ENCODE measurements at regions not wholly inside any gene's neighbourhood (a gene's known extent, or its start where the extent isn't known, plus 50 kb on each side); places are given as distances from the start of the nearest gene placed in this dataset.

DNA sequence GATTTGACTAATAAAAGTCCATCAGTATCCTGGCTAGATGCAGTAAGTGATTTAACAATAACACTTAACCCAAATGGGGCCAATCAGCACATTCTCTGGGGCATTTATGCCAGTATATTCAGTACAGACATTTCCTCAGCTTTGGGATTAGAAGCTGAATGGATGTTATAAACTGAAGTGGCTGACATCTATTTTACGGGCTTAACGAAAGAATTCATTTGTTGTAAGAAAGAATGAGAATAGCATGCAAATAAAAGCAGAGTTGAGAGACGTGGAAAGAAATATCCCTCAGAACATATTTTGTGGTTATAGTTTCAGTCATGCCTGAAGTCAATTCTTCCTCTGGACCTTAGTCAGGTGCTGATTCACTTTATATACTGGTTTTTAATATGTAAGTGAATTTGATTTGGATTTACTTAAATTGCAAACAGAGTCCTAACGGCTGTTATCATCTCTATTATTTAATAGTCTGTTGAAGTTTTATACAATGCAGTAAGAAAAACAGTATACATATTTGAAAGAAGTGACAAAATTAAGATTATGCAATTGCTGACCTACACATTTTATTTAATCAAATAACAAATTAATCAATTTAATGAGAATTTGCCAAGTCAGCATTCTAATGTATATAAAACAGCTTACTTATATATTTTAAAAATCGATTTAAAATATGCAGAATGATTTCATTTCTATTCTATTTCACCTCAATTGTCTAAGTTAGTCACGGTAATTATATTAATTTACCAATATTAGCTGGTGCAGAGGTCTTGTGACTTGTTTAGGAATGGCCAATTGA lies 513.9 kb upstream of the CADM2 start:
- no peak for TF ChIP-seq RFX5 (IDR thresholded peaks at IDR 0.05; ENCODE audit: low read length)
- no peak for TF ChIP-seq EP300 (IDR thresholded peaks at IDR 0.05; ENCODE audit: borderline replicate concordance in 1 of 2, low read depth in 1 of 2, low read length in 1 of 2)
- TF ChIP-seq, protein P1, sequence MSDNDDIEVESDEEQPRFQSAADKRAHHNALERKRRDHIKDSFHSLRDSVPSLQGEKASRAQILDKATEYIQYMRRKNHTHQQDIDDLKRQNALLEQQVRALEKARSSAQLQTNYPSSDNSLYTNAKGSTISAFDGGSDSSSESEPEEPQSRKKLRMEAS (IDR thresholded peaks at IDR 0.05; ENCODE audit: low read depth), result no peak
- TF ChIP-seq, protein P2, sequence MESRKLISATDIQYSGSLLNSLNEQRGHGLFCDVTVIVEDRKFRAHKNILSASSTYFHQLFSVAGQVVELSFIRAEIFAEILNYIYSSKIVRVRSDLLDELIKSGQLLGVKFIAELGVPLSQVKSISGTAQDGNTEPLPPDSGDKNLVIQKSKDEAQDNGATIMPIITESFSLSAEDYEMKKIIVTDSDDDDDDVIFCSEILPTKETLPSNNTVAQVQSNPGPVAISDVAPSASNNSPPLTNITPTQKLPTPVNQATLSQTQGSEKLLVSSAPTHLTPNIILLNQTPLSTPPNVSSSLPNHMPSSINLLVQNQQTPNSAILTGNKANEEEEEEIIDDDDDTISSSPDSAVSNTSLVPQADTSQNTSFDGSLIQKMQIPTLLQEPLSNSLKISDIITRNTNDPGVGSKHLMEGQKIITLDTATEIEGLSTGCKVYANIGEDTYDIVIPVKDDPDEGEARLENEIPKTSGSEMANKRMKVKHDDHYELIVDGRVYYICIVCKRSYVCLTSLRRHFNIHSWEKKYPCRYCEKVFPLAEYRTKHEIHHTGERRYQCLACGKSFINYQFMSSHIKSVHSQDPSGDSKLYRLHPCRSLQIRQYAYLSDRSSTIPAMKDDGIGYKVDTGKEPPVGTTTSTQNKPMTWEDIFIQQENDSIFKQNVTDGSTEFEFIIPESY (IDR thresholded peaks at IDR 0.05; ENCODE audit: borderline replicate concordance, low read depth), result no peak
- TF ChIP-seq FOXM1 (IDR thresholded peaks at IDR 0.05; ENCODE audit: low read depth), result no peak
- TF ChIP-seq NFIC (IDR thresholded peaks at IDR 0.05; ENCODE audit: borderline replicate concordance), result no peak
- TF ChIP-seq, protein P3, sequence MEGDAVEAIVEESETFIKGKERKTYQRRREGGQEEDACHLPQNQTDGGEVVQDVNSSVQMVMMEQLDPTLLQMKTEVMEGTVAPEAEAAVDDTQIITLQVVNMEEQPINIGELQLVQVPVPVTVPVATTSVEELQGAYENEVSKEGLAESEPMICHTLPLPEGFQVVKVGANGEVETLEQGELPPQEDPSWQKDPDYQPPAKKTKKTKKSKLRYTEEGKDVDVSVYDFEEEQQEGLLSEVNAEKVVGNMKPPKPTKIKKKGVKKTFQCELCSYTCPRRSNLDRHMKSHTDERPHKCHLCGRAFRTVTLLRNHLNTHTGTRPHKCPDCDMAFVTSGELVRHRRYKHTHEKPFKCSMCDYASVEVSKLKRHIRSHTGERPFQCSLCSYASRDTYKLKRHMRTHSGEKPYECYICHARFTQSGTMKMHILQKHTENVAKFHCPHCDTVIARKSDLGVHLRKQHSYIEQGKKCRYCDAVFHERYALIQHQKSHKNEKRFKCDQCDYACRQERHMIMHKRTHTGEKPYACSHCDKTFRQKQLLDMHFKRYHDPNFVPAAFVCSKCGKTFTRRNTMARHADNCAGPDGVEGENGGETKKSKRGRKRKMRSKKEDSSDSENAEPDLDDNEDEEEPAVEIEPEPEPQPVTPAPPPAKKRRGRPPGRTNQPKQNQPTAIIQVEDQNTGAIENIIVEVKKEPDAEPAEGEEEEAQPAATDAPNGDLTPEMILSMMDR (IDR thresholded peaks at IDR 0.05), result no peak
- no peak for TF ChIP-seq GATA2 (CRISPR knock-in tag; IDR thresholded peaks at IDR 0.05)
- no peak for TF ChIP-seq GABPA (IDR thresholded peaks at IDR 0.05; ENCODE audit: low read depth)
- no peak for TF ChIP-seq IRF3 (IDR thresholded peaks at IDR 0.05; ENCODE audit: low read depth, low read length)
- TF ChIP-seq PBX3 (IDR thresholded peaks at IDR 0.05), result no peak
- no peak for TF ChIP-seq TAF1 (IDR thresholded peaks at IDR 0.05; ENCODE audit: borderline replicate concordance, low read depth, low read length)
- no peak for TF ChIP-seq FOXJ3 (CRISPR knock-in tag; IDR thresholded peaks at IDR 0.05)
- TF ChIP-seq MXI1 (IDR thresholded peaks at IDR 0.05; ENCODE audit: low read depth, low read length), result no peak
- TF ChIP-seq USF1 (IDR thresholded peaks at IDR 0.05; ENCODE audit: borderline replicate concordance, low read depth), result no peak
- TF ChIP-seq CHD2 (IDR thresholded peaks at IDR 0.05; ENCODE audit: low read length, partially characterized antibody), result no peak
- TF ChIP-seq SIN3A (IDR thresholded peaks at IDR 0.05; ENCODE audit: borderline replicate concordance, low read depth, low read length), result no peak
- TF ChIP-seq MEF2A (IDR thresholded peaks at IDR 0.05; ENCODE audit: borderline replicate concordance, low read depth), result no peak
- no peak for TF ChIP-seq NRF1 (IDR thresholded peaks at IDR 0.05; ENCODE audit: low read depth, low read length)
- no peak overlapping the region for H3K4me2 ChIP-seq
- no peak overlapping the region for H2AFZ ChIP-seq (ENCODE audit: low read depth)
- H3K4me1 ChIP-seq (ENCODE audit: control insufficient read depth in 1 of 2, insufficient read depth in 2 of 2, low read depth in 1 of 2, low read length in 1 of 2), result no peaks in the 10 kb centered on the region
- POLR2A ChIA-PET, result no interaction called here
- no peaks in the 10 kb centered on the region for H4K20me1 ChIP-seq (ENCODE audit: insufficient read depth)
- no peaks in the 10 kb centered on the region for H3K79me2 ChIP-seq (ENCODE audit: insufficient read depth)
- no peaks in the 10 kb centered on the region for H3K9me3 ChIP-seq
- CTCF ChIA-PET, result no interaction called here
- 2% methylated on average over 6 of the region's 6 CpGs for WGBS (ENCODE audit: low lambda C conversion rate)
- H3K9ac ChIP-seq, result no peak overlapping the region
- H3K27ac ChIP-seq (ENCODE audit: low read depth in 2 of 2, low read length in 1 of 2), result no peak overlapping the region
- no peaks in the 10 kb centered on the region for H3F3A ChIP-seq (replicated peaks; ENCODE audit: insufficient read depth)
- no peaks in the 10 kb centered on the region for H3K9me2 ChIP-seq
- no peak overlapping the region for H3K4me3 ChIP-seq (ENCODE audit: low read depth in 2 of 2, low read length in 1 of 2)
- H3K36me3 ChIP-seq (replicated peaks in 1 of 2; ENCODE audit: control insufficient read depth in 1 of 2, insufficient read depth in 2 of 2, low read length in 1 of 2), result no peaks in the 10 kb centered on the region
- no peak for DNase-seq
- H3K27me3 ChIP-seq (ENCODE audit: insufficient read depth), result no peaks in the 10 kb centered on the region
